ENCODE measurements at regions not wholly inside any gene's neighbourhood (a gene's known extent, or its start where the extent isn't known, plus 50 kb on each side); places are given as distances from the start of the nearest gene placed in this dataset.

DNA sequence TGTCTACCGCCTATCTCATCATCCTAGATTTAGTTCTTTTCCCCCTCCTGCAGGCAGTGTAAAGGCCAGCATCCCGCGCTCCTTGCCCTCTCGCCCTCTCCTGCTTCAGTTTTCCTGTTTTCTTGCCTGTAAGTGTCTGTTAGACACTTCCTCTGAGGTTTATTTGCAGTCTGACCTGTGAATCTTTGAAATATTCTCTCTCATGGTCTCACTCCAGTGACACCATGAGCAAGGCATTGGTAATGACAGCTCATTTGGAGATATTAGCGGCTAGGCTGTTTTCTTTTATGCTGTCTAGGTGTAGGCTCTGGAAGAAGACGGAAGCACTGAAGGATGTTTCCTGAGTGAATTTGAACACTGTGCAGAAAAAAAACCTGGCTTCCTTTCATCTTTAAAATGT lies 179.6 kb downstream of the KDR start:
- TF ChIP-seq ZFX (IDR thresholded peaks at IDR 0.05; ENCODE audit: borderline replicate concordance) = no peak
- TF ChIP-seq, protein P1, sequence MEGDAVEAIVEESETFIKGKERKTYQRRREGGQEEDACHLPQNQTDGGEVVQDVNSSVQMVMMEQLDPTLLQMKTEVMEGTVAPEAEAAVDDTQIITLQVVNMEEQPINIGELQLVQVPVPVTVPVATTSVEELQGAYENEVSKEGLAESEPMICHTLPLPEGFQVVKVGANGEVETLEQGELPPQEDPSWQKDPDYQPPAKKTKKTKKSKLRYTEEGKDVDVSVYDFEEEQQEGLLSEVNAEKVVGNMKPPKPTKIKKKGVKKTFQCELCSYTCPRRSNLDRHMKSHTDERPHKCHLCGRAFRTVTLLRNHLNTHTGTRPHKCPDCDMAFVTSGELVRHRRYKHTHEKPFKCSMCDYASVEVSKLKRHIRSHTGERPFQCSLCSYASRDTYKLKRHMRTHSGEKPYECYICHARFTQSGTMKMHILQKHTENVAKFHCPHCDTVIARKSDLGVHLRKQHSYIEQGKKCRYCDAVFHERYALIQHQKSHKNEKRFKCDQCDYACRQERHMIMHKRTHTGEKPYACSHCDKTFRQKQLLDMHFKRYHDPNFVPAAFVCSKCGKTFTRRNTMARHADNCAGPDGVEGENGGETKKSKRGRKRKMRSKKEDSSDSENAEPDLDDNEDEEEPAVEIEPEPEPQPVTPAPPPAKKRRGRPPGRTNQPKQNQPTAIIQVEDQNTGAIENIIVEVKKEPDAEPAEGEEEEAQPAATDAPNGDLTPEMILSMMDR (IDR thresholded peaks at IDR 0.05) = no peak
- no peak overlapping the region for H3K27ac ChIP-seq

DNA sequence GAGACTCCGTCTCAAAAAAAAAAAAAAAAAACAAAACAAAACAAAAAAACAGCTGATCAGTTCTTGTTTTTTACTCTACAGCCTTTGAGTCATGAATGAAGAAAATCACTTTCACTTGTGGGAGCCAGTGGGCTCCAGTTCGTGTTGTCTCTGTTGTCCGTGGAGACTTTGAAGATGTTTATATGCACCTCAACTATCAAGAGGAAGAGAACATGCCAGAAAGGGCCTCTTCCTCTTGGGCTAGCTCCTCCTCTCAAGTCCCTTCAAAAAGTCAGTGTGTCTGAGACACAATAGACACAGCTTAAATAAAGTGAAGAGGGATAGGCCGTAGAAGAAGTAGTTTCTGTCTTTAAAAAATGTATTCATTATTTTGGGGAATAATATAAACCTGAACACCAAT lies 182.7 kb downstream of the KDR start:
- no peak for TF ChIP-seq ZFX (IDR thresholded peaks at IDR 0.05; ENCODE audit: borderline replicate concordance)
- TF ChIP-seq, protein P1 (IDR thresholded peaks at IDR 0.05) = no peak
- H3K27ac ChIP-seq = no peak overlapping the region

DNA sequence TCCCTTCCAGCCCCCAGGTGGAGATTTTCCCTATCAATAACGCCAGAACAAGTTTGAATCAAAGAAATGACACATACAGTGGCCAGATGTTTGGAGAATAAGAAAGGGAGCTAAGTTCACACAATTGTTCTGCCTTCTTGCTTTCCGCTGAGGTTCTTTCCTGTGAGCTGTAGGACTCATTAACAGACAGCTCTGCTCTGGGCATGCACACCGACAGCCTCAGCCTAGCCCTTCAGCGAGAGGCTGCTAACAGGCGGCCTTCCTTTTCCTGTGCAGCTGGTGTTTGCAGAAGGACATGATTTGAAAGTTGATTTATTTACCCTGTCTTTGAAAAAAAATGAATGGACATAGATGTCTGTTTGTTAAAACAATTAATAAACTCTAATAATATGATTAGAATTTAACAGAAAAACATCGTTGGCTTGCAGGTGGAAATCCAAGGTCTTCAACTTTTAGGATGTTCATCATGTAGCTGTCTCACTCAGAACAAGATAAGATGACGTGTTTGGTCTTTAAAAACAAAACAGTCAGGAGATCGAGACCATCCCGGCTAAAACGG lies 183.3 kb downstream of the KDR start:
- TF ChIP-seq ZFX (IDR thresholded peaks at IDR 0.05; ENCODE audit: borderline replicate concordance) = no peak
- no peak overlapping the region for H3K27ac ChIP-seq

DNA sequence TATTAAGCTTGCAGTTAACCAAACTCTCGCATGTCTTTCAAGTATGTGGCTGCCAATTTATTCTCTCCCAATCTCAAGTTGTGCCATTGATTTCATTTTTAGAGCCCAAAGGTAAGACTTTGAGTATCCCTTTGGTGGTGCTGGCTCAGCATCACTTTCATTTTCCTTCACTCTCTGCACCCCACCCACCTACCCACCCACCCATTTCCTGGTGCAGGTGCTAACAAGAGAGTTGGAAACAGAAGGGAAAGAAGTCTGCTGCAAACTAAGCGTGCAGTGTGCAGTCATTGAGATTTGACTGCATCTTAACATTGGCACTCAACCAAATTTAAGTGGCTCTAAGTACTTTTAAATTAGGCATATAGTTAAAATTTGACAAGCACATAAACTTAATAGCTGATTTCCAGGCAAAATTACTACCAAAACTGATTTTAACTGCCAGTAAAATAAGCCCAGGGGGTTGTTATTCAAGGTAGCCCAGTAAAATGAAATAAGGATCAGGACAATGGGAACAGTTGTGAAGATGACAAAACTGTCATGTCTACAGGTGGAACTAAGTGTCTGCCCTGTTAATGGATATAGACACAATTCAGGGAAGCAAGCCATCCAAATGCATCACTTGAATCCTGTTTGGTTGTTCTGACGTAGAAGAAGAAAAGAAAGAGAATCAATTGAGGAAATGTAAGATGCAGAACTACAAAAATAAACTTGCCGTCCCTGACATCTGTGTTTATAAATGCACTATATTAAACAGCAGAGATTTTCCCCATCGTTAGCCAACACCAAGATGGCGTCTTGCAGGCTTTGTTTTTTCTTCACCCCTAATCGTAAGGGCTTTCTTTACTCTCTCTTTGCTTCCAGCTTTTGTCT lies 184.2 kb downstream of the KDR start:
- TF ChIP-seq, protein P1 (IDR thresholded peaks at IDR 0.05) = no peak
- TF ChIP-seq ZFX (IDR thresholded peaks at IDR 0.05; ENCODE audit: borderline replicate concordance) = no peak
- H3K27ac ChIP-seq = no peak overlapping the region

DNA sequence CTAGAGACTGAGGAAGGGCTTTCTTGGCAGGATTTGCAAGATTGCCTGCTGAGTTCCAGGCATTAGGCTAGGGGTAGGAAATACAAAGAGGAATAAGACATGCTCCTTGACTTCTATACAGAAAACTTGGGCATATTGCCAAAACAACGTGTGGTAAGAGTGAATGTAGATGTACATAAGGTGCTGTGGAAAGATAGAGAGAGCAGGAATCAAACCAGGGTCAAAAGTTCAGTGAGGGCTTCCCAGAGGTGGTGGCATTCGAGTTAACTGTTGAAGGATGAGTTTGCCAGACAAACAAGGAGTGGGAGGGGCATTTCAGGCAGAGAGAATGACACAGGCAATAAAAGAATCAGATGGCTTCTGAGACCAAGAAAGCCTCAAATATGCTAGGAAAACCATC lies 187.9 kb downstream of the KDR start:
- no peak for TF ChIP-seq ZFX (IDR thresholded peaks at IDR 0.05; ENCODE audit: borderline replicate concordance)
- TF ChIP-seq, protein P1 (IDR thresholded peaks at IDR 0.05) = no peak
- no peak overlapping the region for H3K27ac ChIP-seq

DNA sequence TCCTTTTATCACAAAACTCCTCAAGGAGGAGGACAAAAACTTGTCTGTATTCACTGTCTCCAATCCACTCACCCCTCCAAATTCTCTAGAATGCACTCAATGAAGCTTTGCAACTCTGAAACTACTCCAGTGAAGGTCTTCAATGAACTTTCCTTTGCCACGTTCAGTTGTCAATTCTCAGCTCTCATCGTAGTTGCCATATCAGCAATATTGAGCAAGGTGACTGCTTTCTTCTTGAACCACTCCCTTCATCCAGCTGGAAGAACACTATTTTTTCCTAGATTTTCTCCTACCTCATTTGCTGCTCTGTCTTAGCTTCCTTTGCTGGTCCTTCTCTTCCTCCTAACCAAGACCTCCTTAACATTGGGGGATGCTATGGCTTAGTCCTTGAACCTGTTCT lies 191.8 kb downstream of the KDR start:
- no peak for TF ChIP-seq ZFX (IDR thresholded peaks at IDR 0.05; ENCODE audit: borderline replicate concordance)
- TF ChIP-seq, protein P1 (IDR thresholded peaks at IDR 0.05) = no peak

DNA sequence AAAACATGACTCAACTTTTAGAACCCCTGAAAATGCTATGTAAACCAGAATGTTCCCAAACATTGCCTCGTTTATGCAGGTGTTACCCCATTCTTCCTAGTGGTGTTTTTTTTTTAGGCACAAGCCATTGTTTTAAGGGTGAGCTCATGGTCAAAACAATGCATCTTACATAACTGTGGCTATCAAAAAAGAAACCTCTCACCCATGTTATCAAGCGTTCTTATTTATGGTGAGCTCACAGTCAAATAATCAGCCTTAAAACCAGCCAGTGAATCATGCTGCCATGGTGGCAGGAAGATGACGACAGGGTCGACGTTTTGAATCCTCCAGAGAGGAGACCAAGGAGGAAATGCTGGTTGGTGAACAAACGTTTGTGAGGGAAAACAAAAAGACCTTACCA lies 195.2 kb downstream of the KDR start:
- TF ChIP-seq, protein P1 (IDR thresholded peaks at IDR 0.05) = no peak
- TF ChIP-seq ZFX (IDR thresholded peaks at IDR 0.05; ENCODE audit: borderline replicate concordance) = no peak

More for the DNA sequence above, 191.8 kb downstream of the KDR start:
- no peak overlapping the region for H3K27ac ChIP-seq

More for the DNA sequence above, 195.2 kb downstream of the KDR start:
- no peak overlapping the region for H3K27ac ChIP-seq
